ENCODE measurements at regions not wholly inside any gene's neighbourhood (a gene's known extent, or its start where the extent isn't known, plus 50 kb on each side); places are given as distances from the start of the nearest gene placed in this dataset.

DNA sequence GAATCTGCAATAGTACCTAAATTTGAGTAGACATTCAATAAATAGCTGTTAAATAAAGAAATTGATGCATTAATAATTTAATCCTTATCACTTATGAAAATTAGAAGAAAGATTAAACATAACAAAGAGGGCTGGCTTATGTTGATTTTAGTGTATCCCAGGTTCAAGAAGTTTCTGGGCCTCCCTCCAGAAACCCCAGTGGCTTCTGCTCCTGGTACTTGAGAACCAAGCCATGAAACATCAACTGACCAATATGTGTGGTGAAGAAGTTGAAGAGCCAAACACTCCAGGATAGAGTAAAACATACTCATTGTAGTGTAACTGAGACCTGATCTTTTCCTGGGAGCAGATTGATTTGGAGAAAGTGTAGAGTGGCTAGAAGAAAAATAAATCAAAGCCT, 1465.7 kb upstream of the PIK3C3 start:
- in situ Hi-C loops (cut with MboI; ENCODE audit: low pct_ligation_motif_present in 1 of 4, low pct_unique_long_range_greater_than_20kb in 1 of 4, low sequenced_read_pairs in 3 of 4): no loop called here
- no peaks in the 10 kb centered on the region for H3K9me3 ChIP-seq

DNA sequence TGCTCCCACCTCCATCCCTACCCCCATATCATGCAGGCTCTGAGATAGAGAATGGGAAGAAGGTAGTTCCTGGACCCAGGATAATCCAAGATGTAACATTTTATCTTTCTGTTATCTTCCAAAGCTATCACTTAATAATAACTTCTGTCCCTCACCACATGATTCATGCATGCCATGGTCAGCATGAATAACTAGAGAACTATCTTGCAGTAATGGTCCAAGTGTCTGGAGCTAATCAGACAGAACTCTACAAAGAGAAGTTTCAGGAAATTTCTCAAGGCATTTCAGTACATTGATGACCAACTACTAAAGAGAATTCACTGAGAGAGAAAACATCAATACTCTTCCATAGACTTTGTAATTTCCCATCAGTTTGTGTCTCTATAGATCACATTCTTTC, 1469.7 kb upstream of the PIK3C3 start:
- no peak overlapping the region for H3K4me3 ChIP-seq
- TF ChIP-seq, protein P1, sequence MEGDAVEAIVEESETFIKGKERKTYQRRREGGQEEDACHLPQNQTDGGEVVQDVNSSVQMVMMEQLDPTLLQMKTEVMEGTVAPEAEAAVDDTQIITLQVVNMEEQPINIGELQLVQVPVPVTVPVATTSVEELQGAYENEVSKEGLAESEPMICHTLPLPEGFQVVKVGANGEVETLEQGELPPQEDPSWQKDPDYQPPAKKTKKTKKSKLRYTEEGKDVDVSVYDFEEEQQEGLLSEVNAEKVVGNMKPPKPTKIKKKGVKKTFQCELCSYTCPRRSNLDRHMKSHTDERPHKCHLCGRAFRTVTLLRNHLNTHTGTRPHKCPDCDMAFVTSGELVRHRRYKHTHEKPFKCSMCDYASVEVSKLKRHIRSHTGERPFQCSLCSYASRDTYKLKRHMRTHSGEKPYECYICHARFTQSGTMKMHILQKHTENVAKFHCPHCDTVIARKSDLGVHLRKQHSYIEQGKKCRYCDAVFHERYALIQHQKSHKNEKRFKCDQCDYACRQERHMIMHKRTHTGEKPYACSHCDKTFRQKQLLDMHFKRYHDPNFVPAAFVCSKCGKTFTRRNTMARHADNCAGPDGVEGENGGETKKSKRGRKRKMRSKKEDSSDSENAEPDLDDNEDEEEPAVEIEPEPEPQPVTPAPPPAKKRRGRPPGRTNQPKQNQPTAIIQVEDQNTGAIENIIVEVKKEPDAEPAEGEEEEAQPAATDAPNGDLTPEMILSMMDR (IDR thresholded peaks at IDR 0.05): no peak
- in situ Hi-C loops (cut with MboI; ENCODE audit: low pct_ligation_motif_present in 1 of 4, low pct_unique_long_range_greater_than_20kb in 1 of 4, low sequenced_read_pairs in 3 of 4): no loop called here
- no peaks in the 10 kb centered on the region for H3K4me1 ChIP-seq
- H3K27ac ChIP-seq: no peak overlapping the region
- intact Hi-C loops (cut with DNase I; ENCODE audit: low total_unique reads): no loop called here
- H3K27me3 ChIP-seq: no peaks in the 10 kb centered on the region
- no peaks in the 10 kb centered on the region for H3K9me3 ChIP-seq
- no peak for DNase-seq
- H3K36me3 ChIP-seq: no peaks in the 10 kb centered on the region

More for the DNA sequence above, 1465.7 kb upstream of the PIK3C3 start:
- no peak overlapping the region for H3K4me3 ChIP-seq
- no peak overlapping the region for H3K27ac ChIP-seq
- no peak for DNase-seq
- H3K4me1 ChIP-seq: no peaks in the 10 kb centered on the region
- H3K36me3 ChIP-seq: no peaks in the 10 kb centered on the region
- no peaks in the 10 kb centered on the region for H3K27me3 ChIP-seq
- TF ChIP-seq POLR2AphosphoS5 (IDR thresholded peaks at IDR 0.05) (no peak), EP300 (IDR thresholded peaks at IDR 0.05; ENCODE audit: low read depth) (no peak), POLR2A (IDR thresholded peaks at IDR 0.05) (no peak)
- TF ChIP-seq, protein P1 (IDR thresholded peaks at IDR 0.05): no peak
- intact Hi-C loops (cut with DNase I; ENCODE audit: low total_unique reads): no loop called here

DNA sequence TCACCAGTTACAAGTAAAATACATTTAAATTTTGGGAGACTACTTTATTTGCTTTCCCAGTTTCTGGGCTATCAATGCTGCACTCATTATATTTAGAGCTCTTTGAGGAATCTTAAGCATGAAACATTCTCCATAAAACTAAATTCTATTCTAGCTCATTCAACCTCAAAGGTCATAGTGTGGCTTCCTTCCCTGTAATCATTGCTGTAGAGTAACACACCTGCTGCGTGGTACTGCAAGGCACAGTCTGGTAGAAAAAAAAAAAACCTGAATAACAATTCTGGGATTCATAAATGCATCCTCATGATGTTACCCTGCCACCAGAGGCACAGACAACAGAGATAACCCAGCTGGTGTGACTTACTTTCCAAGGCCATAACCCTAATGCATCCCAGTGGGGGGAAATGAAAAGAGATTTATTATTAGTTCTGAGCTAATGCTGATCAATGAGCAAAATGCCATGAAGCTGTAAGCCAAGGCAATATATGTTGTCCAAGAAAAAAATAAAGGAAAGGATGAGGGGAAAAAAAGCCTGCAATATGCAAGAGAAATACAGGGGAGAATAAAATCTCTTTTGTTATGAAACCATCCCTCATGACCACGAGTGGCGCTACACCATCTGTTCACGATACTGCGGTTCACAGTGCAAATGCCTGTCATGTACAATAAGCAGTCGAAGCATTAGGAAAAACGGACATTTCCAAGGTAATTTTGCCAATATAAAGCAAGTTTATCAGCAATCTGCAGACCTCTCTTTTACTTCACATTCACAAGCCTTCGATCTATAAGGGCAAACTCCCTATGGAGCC, 1481.6 kb upstream of the PIK3C3 start:
- TF ChIP-seq POLR2A (IDR thresholded peaks at IDR 0.05): no peak
- TF ChIP-seq EP300 (IDR thresholded peaks at IDR 0.05; ENCODE audit: low read depth): no peak
- TF ChIP-seq POLR2AphosphoS5 (IDR thresholded peaks at IDR 0.05): no peak
- TF ChIP-seq, protein P1 (IDR thresholded peaks at IDR 0.05): no peak
- Histone ChIP-seq H3K27me3 (no peaks in the 10 kb centered on the region), H3K4me1 (no peaks in the 10 kb centered on the region), H3K36me3 (no peaks in the 10 kb centered on the region), H3K27ac (no peak overlapping the region), H3K4me3 (no peak overlapping the region), H3K9me3 (no peaks in the 10 kb centered on the region)
- intact Hi-C loops (cut with DNase I; ENCODE audit: low total_unique reads) (no loop called here), in situ Hi-C loops (cut with MboI; ENCODE audit: low pct_ligation_motif_present in 1 of 4, low pct_unique_long_range_greater_than_20kb in 1 of 4, low sequenced_read_pairs in 3 of 4) (no loop called here)
- WGBS, 2 donors (ENCODE audit: low coverage in 1 of 2): 72 to 75% methylated on average over 8 of the region's 8 CpGs
- DNase-seq: no peak

DNA sequence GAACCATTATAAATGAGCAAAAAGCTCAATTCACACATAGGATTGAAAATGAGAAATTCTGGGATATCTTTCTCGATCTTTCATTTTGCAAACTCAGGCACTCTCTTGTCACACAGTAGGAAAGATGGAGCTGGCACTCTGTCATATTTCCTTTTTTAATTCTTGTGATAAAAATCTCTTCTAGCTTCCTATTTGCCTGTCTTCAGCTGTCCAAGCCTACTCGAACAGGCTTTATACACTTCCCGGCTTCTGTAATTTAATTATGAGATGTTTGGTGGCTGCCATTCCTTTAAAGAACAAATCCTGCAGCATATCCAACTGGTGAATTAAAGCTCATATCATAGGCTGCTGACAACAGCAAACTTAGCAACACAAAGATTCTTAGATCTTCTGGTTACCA, 1484.3 kb upstream of the PIK3C3 start:
- no peaks in the 10 kb centered on the region for H3K9me3 ChIP-seq
- intact Hi-C loops (cut with DNase I; ENCODE audit: low total_unique reads): no loop called here
- H3K4me1 ChIP-seq: no peaks in the 10 kb centered on the region
- in situ Hi-C loops (cut with MboI; ENCODE audit: low pct_ligation_motif_present in 1 of 4, low pct_unique_long_range_greater_than_20kb in 1 of 4, low sequenced_read_pairs in 3 of 4): no loop called here
- WGBS, 2 donors (ENCODE audit: low coverage in 1 of 2): 83 to 85% methylated on average over 3 of the region's 3 CpGs
- no peak for DNase-seq
- no peak overlapping the region for H3K4me3 ChIP-seq
- no peaks in the 10 kb centered on the region for H3K27me3 ChIP-seq
- TF ChIP-seq EP300 (IDR thresholded peaks at IDR 0.05; ENCODE audit: low read depth) (no peak), POLR2A (IDR thresholded peaks at IDR 0.05) (no peak), POLR2AphosphoS5 (IDR thresholded peaks at IDR 0.05) (no peak)
- TF ChIP-seq, protein P1 (IDR thresholded peaks at IDR 0.05): no peak
- no peak overlapping the region for H3K27ac ChIP-seq
- H3K36me3 ChIP-seq: no peaks in the 10 kb centered on the region
